ENCODE measurements at regions not wholly inside any gene's neighbourhood (a gene's known extent, or its start where the extent isn't known, plus 50 kb on each side); places are given as distances from the start of the nearest gene placed in this dataset.

DNA sequence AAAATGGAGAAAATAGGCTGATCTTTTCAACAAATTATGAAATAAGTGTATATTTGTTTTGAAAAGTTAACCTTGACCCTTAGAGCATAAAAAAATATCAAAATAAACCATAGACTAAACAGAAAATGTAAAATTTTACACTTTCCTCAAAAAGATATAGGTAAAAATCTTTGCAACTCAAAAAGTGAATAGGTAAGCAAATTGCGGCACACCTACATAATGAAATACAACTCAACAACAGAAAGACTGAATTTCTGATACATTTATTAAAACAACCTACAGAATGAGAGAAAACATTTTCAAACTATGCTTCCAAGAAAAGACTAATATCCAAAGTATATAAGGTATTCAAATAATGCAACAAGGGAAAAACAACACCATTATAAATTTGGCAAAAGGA is 425.7 kb upstream of the KHDRBS2 start:
- Histone ChIP-seq H3K9me1 (replicated peaks; ENCODE audit: control insufficient read depth, extremely low read depth, insufficient read depth, low read length) (no peaks in the 10 kb centered on the region), H3K4me2 (ENCODE audit: insufficient read depth, low read length) (no peak overlapping the region), H3K9me3 (replicated peaks; ENCODE audit: control insufficient read depth, insufficient read depth, low read length) (peaks cover 5% of the 10 kb centered on the region), H3K4me1 (ENCODE audit: control insufficient read depth, extremely low read depth, insufficient read depth, low read length) (no peaks in the 10 kb centered on the region), H3K27me3 (ENCODE audit: control insufficient read depth in 2 of 2, insufficient read depth in 2 of 2, low read length in 2 of 2) (no peaks in the 10 kb centered on the region), H3K36me3 (ENCODE audit: control insufficient read depth in 2 of 2, extremely low read depth in 1 of 2, insufficient read depth in 2 of 2, low read length in 2 of 2) (no peaks in the 10 kb centered on the region), H3K4me3 (replicated peaks in 1 of 3; ENCODE audit: insufficient read depth in 1 of 3, low read depth in 1 of 3, low read length in 3 of 3) (no peak overlapping the region), H3K79me2 (ENCODE audit: control insufficient read depth, insufficient read depth, low read length) (no peaks in the 10 kb centered on the region), H3K27ac (ENCODE audit: insufficient read depth, low read depth, low read length) (no peak overlapping the region), H3K9ac (replicated peaks; ENCODE audit: extremely low read depth, insufficient read depth, low read length) (no peak overlapping the region), H2AFZ (ENCODE audit: low read depth, low read length) (no peak overlapping the region), H4K20me1 (replicated peaks; ENCODE audit: control insufficient read depth, extremely low read depth, insufficient read depth, low read length) (no peaks in the 10 kb centered on the region)
- DNase-seq (ENCODE audit: low read depth, low spot score) (no peak), FAIRE-seq (no peak)
- dilution Hi-C loops (cut with MboI; ENCODE audit: extremely low pct_ligation_motif_present, low sequenced_read_pairs): no loop called here
- no TSS peak for BruUV-seq (replicated peaks)
- TF ChIP-seq GATA2 (IDR thresholded peaks at IDR 0.05; ENCODE audit: insufficient read depth, insufficient read length, low read depth, low read length) (no peak), POLR2AphosphoS5 (IDR thresholded peaks at IDR 0.05; ENCODE audit: insufficient read depth, low read depth, low read length) (no peak), EZH2 (IDR thresholded peaks at IDR 0.05; ENCODE audit: borderline replicate concordance, low read depth, low read length, severe bottlenecking) (no peak), JUN (IDR thresholded peaks at IDR 0.05; ENCODE audit: borderline replicate concordance, insufficient read depth, insufficient read length, low read depth) (no peak), FOS (IDR thresholded peaks at IDR 0.05; ENCODE audit: borderline replicate concordance, insufficient read depth, low read length) (no peak), POLR2A (IDR thresholded peaks at IDR 0.05; ENCODE audit: low read depth, low read length) (no peak)
- TF ChIP-seq, protein P1, sequence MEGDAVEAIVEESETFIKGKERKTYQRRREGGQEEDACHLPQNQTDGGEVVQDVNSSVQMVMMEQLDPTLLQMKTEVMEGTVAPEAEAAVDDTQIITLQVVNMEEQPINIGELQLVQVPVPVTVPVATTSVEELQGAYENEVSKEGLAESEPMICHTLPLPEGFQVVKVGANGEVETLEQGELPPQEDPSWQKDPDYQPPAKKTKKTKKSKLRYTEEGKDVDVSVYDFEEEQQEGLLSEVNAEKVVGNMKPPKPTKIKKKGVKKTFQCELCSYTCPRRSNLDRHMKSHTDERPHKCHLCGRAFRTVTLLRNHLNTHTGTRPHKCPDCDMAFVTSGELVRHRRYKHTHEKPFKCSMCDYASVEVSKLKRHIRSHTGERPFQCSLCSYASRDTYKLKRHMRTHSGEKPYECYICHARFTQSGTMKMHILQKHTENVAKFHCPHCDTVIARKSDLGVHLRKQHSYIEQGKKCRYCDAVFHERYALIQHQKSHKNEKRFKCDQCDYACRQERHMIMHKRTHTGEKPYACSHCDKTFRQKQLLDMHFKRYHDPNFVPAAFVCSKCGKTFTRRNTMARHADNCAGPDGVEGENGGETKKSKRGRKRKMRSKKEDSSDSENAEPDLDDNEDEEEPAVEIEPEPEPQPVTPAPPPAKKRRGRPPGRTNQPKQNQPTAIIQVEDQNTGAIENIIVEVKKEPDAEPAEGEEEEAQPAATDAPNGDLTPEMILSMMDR (IDR thresholded peaks at IDR 0.05; ENCODE audit: extremely low read depth in 1 of 2, insufficient read depth in 1 of 2, low read depth in 1 of 2, low read length in 2 of 2): no peak
- CTCF ChIA-PET: no interaction called here
- POLR2A ChIA-PET: no interaction called here
- intact Hi-C loops (cut with micrococcal nuclease): no loop called here

DNA sequence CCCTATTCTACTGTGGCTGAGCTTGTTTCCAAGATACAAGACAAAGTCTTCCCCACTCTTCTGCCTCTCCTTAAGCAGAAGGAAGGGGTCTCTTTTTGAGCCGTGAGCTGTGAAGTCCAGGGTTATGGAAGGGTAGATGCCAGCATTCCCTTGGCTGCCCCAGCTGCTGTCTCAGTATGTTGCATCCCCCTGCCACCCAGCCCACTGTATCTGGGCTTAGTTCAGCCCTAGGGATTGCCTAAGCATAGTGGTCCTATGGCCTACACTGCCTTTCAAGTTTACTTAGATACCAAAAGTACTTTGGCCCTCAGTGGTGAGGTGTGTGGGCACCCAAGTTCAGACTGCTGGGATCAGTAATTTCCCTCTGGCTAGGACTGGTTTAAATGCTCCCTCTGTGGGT is 421.9 kb upstream of the KHDRBS2 start:
- TF ChIP-seq GATA2 (IDR thresholded peaks at IDR 0.05; ENCODE audit: insufficient read depth, insufficient read length, low read depth, low read length) (no peak), POLR2AphosphoS5 (IDR thresholded peaks at IDR 0.05; ENCODE audit: insufficient read depth, low read depth, low read length) (no peak), EZH2 (IDR thresholded peaks at IDR 0.05; ENCODE audit: borderline replicate concordance, low read depth, low read length, severe bottlenecking) (no peak), JUN (IDR thresholded peaks at IDR 0.05; ENCODE audit: borderline replicate concordance, insufficient read depth, insufficient read length, low read depth) (no peak), POLR2A (IDR thresholded peaks at IDR 0.05; ENCODE audit: low read depth, low read length) (no peak), FOS (IDR thresholded peaks at IDR 0.05; ENCODE audit: borderline replicate concordance, insufficient read depth, low read length) (no peak), MYC (IDR thresholded peaks at IDR 0.05; ENCODE audit: low read depth, low read length) (no peak)
- TF ChIP-seq, protein P2, sequence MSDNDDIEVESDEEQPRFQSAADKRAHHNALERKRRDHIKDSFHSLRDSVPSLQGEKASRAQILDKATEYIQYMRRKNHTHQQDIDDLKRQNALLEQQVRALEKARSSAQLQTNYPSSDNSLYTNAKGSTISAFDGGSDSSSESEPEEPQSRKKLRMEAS (IDR thresholded peaks at IDR 0.05; ENCODE audit: insufficient read depth, insufficient read length): no peak
- TF ChIP-seq, protein P1 (IDR thresholded peaks at IDR 0.05; ENCODE audit: extremely low read depth in 1 of 2, insufficient read depth in 1 of 2, low read depth in 1 of 2, low read length in 2 of 2): no peak
- H3K79me2 ChIP-seq (ENCODE audit: control insufficient read depth, insufficient read depth, low read length): no peaks in the 10 kb centered on the region
- FAIRE-seq: no peak
- H3K9me1 ChIP-seq (replicated peaks; ENCODE audit: control insufficient read depth, extremely low read depth, insufficient read depth, low read length): no peaks in the 10 kb centered on the region
- H3K4me2 ChIP-seq (ENCODE audit: insufficient read depth, low read length): no peak overlapping the region
- H3K9me3 ChIP-seq (replicated peaks; ENCODE audit: control insufficient read depth, insufficient read depth, low read length): peaks cover 5% of the 10 kb centered on the region
- intact Hi-C loops (cut with micrococcal nuclease) (no loop called here), dilution Hi-C loops (cut with MboI; ENCODE audit: extremely low pct_ligation_motif_present, low sequenced_read_pairs) (no loop called here)
- H3K4me3 ChIP-seq (replicated peaks in 1 of 3; ENCODE audit: insufficient read depth in 1 of 3, low read depth in 1 of 3, low read length in 3 of 3): no peak overlapping the region
- DNase-seq (ENCODE audit: low read depth, low spot score): no peak
- POLR2A ChIA-PET: no interaction called here
- no peaks in the 10 kb centered on the region for H3K27me3 ChIP-seq (ENCODE audit: control insufficient read depth in 2 of 2, insufficient read depth in 2 of 2, low read length in 2 of 2)
- BruUV-seq (replicated peaks): no TSS peak
- H4K20me1 ChIP-seq (replicated peaks; ENCODE audit: control insufficient read depth, extremely low read depth, insufficient read depth, low read length): no peaks in the 10 kb centered on the region
- no peak overlapping the region for H3K9ac ChIP-seq (replicated peaks; ENCODE audit: extremely low read depth, insufficient read depth, low read length)
- H3K4me1 ChIP-seq (ENCODE audit: control insufficient read depth, extremely low read depth, insufficient read depth, low read length): no peaks in the 10 kb centered on the region
- no peaks in the 10 kb centered on the region for H3K36me3 ChIP-seq (ENCODE audit: control insufficient read depth in 2 of 2, extremely low read depth in 1 of 2, insufficient read depth in 2 of 2, low read length in 2 of 2)
- CTCF ChIA-PET: no interaction called here
- H3K27ac ChIP-seq (ENCODE audit: insufficient read depth, low read depth, low read length): no peak overlapping the region
- H2AFZ ChIP-seq (ENCODE audit: low read depth, low read length): no peak overlapping the region
